ENCODE measurements at regions not wholly inside any gene's neighbourhood (a gene's known extent, or its start where the extent isn't known, plus 50 kb on each side); places are given as distances from the start of the nearest gene placed in this dataset.
"Not testable (repeated sequence)": the region's sequence is repeated elsewhere in the genome, so short reads cannot be mapped to it uniquely, and the experiment has no call there.

DNA sequence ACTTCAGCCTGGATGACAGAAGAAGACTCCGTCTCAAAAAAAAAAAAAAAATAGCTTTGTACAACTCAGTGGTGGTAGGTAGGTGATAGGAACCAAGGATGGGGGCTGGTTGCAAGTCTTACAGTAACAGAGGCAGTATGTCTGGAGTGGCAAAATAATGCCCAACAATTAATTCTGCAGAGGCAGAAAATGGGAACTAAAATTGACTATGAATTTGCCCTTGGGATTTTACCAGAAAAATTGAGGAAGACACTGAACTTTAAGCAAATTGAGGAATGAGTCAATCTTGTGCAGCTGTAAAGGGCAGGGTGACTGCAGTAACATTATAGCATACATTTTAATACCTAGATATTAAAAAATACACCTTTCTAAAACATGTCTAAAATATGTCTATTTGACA is 116.1 kb upstream of the FOXN2 start:
- DNase-seq: no peak

DNA sequence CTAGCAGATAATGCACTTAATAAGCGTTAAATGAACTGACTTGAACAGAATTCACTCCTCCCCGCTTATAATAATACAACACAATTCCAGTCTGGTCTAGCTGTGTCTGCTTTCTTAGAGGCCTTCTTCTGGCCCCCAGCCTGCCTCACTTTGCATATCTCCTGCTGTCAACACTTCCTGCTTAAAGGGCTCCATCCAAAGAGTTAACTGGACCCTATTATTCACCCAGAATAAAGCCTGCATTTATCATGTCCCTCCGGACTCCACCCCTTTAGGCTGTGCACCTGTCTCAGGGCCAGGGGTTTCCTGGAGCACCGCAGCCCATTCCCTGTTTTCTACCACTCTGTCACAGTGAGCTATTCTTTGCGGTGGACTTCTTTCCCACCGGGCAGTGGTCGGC is 115.4 kb upstream of the FOXN2 start:
- no peak for DNase-seq

DNA sequence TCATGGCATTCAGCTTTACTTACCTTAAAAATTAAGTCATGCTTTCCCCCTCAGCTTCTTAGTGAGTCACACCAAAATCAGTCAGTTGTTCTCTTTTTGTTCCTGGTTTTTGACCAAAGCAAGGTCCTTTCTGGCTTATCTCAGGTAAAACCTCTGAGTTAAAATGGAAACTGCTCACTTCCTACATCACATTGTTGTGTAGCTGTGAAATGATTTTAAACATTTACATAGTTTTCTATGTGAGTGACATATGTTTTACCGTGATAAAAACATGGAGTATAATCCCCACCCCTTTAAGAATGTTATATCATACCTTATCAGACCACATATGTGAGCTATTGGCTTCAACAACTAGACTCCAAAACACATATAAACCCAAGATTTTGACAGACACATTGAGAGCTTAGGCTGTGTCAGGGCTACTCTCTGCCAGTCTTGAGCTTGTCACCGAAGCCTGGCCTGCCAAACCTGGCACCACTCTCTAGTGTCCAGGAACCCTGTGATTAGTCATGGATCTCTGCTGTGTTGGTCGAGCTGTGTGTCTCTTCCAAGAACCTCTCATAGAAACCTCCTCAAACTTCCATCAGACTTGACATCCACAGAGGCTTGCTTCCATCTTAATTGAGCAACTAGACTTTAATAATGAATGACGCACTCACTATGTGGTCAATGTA is 113.7 kb upstream of the FOXN2 start:
- DNase-seq: no peak

DNA sequence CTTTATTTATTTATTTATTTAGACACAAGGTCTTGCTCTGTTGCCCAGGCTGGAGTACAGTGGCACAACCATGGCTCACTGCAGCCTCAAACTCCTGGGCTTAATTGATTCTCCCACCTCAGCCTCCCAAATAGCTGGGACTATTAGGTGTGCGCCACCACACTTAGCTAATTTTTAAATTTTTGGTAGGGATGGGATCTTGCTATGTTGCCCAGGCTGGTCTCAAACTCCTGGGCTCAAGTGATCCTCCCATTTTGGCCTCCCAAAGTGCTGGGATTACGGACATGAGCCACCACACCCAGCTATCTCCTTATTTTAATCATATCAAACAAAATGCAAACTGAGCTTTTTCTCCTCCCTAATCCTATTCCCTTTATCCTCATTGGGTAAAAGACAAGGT is 113.0 kb upstream of the FOXN2 start:
- DNase-seq: not testable (repeated sequence)

DNA sequence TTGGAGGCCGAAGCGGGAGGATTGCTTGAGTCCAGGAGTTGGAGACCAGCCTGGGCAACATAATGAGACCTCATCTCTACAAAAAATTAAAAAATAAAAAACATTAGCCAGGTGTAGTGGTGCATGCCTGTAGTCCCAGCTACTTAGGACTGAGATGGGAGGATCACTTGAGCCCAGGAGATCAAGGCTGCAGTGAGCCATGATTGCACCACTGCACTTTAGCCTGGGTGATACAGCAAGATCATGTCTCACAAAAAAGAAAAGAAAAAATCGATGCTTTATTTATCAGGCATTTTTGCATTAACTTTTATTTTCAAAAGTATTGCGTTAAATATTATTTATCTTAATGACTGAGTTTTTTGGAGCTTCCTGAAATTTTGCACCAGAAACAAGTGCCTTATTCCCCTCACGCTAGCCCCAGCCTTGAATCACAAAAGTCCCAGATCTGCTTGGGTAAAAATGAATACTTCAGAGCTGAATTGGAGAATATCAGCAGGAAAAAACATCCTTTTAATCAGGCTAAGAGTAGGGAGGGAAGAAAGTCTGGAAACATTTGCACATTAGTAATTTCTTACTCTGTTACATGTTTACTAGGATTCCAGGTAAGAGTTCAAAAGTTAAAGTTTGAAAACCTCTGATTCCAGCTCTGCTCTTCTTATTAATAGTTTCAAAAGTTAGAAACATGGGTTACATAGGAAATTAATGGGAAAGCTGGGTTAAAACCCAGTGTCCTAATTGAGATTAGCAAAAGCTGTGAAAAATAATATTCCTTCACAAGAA is 111.4 kb upstream of the FOXN2 start:
- DNase-seq: no peak

DNA sequence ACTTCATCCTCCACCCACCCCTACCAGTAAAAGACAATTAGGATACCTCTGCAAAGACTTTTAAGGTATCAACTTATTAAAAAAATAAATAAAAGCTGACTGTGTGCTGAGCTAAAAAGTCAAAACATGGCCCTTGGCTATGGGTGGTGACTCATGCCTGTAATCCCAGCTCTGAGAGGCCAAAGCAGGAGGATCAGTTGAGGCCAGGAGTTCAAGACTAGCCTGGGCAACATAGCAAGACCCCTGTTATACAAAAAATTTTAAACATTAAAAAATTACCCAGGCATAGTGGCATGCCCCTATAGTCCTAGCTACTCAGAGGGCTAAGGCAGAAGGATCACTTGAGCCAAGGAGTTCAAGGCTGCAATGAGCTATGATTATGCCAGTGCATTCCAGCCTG is 110.8 kb upstream of the FOXN2 start:
- no peak for DNase-seq

DNA sequence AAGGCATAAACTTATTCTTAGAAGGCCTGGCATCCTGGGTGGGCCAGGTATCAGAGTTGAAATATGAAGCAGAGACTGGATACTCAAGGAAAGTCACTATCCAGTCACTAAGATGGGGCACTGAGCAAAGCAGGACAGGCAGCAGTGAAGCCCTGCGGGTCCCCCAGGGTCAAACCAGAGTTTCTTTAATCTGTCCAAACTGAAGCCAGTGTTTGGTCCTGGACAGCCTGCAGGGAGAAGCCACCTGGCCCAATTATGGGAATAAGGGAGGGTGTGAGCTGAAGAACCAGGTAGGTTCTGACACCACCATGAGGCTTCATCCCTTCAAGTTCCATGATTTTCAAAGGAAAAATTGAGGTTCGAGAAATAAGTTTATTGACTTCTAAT is 109.7 kb upstream of the FOXN2 start:
- no peak for DNase-seq

DNA sequence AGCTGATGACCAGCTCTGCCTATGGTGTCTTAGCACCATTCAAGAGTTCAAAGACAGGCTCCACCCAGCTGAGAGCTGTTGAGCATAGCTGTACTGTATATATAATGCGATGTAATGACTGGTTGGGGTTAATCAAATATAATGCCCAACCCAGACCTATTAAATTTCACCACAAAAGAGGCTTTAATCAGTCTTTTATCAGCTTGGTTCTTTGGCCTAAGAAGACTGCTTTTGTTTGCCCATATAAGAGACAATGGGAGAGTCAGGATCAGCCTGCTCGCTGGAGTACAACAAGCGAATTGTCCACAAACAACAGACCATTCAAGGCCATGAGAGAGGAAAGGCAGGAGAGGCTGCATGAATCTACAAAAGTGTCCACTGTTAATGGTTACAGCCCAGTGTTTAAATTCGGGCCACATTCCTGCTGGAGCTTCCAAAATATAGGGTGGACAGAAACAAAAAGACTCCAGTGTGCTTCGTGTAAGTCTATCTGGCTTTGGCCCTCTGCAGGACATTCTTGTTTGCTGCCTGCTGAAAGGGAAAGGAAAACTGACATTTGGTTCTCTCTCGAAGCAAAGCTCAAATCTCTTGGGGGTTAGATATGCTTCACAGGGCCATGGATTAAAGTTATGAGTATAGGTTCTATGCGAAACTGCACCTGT is 109.2 kb upstream of the FOXN2 start:
- peak; percentile 67 for DNase-seq

DNA sequence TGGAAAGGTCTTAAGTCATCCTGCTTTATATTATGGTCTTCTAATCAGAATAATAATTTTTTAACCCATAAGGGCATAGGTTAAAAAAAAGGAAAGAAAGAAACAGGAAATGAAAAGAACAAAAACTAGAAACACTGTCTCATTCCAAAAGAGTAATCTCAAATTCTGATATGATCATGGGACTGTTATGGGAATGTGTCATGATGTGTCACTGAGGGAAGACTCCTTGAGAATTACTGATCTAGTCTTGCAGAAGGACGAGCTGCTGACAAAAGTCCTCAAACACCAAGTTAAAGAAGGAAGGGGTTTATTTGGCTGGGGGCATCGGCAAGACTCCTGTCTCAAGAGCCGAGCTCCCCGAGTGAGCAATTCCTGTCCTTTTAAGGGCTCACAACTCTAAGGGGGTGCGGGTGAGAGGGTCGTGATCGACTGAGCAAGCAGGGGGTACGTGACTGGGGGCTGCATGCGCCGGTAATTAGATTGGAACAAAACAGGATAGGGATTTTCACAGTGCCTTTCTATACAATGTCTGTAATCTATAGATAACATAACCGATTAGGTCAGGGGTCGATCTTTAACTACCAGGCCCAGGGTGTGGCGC is 108.3 kb upstream of the FOXN2 start:
- DNase-seq: not testable (repeated sequence)

DNA sequence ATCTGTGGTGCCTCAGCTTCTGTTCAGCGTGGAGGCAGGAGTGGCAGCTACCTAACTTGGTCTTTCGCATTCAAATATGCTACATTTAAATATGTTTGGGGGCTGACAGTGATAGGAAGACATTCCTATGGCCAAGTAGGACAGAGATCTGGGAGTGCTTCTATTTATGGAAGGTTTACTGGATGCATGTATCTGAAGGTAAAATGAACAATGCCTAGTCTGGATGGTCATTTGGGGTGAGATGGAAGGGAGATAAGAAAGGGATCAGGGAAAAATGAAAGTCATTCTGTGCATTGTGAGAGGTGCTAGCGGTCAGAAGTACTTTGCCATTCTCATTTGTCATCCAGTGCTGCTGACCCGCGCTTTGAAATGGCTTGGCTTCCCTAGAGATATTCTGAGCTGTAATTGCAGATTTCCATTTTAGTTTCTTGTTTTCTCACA is 107.3 kb upstream of the FOXN2 start:
- no peak for DNase-seq

DNA sequence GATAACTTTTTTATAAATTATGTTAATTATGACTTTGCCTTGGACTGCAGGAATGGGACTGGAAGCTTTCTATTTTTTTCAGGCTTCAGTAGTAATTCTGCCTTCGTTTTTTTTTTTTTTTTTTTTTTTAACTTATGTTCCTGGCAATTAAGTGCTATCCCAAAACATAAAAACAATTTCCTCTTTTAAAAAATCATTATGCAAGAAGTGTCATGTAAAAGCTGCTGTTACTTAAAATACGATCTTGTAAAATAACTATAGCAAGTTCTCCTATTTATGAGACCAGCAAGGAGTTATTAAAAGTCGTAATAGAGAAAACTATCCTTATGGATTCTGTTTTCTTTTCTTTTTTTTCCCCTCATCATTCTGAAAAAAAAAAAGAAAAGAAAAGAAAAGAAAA is 106.6 kb upstream of the FOXN2 start:
- DNase-seq: no peak

DNA sequence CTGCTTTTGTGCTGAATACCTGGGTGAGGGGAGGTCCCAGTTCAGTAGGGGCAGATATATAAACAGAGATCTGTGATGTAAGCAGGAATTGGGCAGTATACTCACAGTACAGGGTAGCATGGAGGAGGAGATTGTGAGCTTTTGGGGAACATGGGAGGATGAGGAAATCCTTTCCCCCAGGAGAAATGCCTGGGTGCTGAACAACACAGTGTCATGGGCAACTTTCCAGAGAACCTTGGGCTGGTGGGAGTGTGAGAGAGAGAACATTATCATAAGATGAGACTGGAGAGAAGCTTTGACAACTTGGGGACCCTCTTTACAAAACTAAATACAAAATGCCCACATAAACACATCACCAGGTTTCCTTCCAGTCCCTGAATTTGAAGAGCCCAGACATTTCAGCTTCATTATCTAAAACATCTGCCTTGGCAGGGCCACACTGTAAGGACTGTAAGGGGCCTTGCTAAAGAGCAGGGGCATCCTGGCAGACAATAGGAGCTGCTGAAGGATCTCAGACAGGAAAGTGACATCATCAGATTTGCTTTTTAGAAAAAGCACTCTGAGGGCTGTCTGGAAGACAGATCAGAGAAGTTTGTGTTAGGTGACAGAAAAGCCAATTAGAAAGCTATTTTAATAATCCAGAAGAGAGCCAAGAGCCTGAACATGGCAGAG is 105.1 kb upstream of the FOXN2 start:
- no peak for DNase-seq

DNA sequence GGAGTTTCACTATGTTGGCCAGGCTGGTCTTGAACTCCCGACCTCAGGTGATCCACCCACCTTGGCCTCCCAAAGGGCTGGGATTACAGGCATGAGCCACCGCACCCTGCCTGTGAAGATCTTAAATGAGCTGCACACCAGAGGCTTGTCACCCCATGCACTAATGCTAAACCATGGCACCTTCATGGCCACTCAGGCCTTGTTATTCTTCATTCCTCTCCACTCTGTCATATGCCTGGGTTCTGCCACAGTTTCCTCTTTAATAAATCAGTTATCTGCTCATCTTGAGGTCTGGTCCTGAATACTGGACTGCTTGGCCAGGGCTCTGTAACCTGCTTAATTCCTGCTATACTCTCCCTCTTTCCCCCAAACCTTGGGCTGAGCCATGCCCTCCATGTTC is 104.3 kb upstream of the FOXN2 start:
- DNase-seq: no peak

DNA sequence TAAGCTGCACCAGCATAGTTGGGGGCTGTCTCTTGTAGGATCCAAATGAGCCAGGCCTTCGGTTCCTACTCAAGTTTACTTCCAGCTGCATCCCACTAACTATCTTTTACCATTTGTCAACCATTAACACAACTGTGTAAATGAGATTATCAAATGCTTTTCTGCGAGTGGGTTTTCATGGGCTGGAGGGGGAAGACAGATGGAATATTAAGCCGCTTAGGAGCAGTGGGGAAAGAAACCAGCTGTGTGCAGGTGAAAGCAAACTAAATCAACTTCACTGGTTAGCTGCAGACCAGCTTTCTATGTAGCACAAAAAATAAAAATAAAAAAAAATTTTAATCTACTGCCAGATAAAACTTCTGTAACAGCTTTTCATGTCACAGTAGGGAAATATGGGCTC is 100.8 kb upstream of the FOXN2 start:
- peak; percentile 85 for DNase-seq

DNA sequence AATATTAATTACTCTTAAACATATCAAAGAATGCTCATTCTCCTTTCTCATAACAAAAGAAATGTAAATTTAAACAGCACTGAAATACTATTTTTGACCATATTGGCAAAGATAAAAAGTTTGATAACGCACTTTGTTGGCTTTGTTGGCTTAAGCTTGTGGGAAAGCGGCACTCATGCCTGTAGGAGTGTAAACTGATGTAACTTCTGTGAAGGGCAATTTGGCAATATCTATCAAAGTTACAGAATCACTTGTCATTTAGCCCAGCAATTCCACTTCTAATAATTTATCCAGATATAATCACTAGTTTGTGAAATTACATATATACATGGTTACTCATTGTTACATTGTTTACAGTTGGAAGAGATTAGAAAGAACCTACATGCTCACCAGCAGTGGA is 96.3 kb upstream of the FOXN2 start:
- no peak for DNase-seq

DNA sequence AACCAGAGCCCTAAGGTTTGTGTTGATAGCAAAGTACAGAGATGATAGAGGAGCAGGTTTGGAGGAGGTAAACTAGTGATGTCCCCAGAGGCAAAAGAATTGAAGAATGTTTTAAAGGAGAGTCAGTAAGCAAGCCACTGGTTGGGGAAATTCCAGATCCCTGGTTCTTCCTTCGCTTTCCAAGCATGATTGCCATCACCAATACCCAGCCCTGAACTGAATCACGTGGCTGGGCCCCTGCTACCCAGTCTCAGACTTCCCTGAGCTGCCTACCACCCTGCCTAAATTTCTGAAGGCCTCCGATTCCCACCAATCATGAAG is 95.3 kb upstream of the FOXN2 start:
- no peak for DNase-seq

DNA sequence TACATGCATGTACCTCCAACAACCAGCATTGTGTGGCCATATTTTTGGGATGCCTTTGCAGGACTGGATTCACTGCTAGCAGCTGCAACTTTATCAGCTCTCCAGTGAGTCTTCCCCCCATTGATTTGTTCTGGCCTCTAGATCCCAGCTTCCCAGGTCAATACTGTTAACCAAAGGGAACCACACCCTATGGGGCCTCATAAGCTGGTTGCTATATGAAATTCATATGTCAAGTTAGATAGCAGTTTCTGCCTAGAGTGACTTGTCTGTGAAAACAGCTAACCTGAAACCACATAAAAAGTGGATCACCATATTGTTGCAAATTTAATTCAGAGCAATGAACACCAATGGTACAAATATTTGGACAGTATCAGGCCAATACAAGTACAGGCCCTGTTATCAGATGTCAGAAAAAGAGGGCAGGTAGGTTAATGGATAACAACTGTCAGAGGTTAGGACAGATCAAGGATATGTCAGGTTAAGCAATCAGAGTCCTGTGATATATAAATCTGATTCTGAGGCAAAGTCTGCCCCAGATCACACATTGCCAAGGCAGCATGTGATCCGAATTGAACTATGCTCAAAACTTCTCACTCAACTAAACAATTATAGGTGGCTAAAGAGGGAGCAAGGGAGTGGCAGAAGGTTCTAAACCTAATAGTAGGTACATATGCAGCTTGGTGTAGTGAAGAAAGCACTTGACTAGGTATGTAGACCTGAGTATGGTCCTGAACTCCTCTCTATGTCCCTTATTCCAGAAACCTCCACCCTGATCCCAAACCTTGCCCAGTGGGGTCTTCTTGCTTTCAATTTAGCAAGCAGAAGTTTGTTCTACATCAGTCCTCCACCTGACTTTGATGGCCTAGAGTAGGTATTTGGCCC is 94.7 kb upstream of the FOXN2 start:
- DNase-seq: no peak

DNA sequence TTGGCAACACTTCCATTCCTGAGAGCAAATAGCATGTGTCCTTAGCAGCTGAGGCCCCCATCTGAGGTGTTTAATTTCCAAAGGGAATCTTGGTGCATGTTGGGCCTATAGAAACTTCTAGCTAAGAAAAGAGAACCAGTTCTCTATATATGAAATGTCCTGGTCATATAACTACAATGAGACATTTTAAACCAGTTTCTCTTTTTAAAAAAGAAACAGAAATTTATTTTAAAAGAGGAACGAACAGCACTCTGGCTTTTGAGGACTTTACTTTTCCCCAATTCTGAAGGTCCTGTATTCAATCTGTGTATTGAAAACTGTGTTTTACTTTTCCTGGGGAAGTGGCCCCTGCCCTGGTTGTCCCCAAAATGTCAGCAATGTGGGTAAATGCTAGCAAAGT is 94.0 kb upstream of the FOXN2 start:
- DNase-seq: no peak

DNA sequence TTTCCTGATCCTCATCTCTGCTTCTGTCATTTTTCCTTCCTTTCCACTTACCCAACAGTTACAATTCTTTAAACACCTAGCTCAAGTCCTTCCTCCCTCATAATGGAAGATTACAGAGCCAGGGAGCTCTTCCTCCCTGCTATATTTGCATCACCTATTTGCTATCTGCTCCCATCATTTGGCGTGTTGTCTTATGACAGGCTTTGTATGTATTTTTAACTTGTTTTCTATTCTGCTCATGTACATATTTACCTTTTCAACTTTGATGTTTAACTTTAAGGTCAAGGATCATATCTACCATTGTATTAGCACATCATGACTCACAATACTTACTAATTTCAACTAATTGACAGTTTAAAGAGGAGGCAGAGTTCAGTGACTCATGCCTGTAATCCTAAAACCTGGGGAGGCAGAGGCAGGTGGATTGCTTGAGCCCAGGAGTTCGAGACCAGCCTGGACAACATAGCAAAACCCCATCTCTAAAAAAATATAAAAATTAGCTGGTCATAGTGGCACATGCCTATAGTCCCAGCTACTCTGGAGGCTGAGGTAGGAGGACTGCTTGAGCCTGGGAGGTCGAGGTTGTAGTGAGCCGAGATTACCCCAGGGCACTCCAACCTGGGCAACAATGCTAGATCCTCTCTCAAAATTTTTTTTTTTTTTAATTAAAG is 92.5 kb upstream of the FOXN2 start:
- no peak for DNase-seq

DNA sequence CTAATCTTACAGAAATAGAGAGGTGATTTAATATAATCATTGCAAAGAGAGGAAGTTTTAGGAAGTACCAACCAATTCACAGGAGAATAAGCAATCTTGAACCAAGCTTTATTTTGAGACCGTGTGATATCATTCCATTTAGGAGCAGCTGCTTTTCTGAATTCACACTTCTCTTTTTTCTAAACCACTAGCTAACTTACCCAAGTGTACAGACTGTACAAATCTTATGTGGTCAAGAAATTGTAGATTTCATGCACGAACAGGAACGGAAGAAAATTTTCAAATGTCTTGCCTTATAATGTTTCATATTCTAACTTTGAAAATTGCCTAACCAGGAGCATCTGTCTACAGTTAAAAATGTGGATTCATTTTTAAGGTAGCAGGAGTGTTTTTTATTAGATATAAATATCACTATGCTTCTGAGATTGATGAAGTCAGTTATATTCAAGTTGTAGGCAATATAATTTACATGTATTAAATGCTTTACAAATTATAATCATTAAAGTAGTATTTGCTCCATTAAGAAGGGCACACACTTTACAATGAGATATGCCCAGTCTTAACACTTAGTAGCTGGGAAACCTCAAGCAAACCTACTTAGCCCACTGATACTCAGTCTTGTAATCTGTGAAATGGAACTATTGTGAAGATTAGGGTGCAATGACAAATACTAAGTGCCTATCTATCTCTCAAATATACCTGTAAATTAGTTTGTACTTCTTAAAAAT is 86.7 kb upstream of the FOXN2 start:
- no peak for DNase-seq

DNA sequence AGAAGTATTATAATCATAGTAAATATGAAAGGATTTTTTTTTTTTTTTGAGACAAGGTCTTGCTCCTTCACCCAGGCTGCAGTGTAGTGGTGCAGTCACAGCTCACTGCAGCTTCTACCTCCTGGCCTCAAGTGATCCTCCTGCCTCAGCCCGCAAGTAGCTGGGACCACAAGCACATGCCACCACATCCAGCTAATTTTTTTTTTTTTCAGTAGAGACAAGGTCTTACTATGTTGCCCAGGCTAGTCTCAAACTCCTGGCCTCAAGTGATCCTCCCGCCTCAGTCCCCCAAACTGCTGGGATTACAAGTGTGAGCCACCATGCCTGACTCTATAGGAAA is 86.2 kb upstream of the FOXN2 start:
- no peak for DNase-seq
